Stomach smooth muscle (tissue), 2 donors: ENCODE measurements at regions not wholly inside any gene's neighbourhood (a gene's known extent, or its start where the extent isn't known, plus 50 kb on each side); places are given as distances from the start of the nearest gene placed in this dataset.
"Not testable (repeated sequence)": the region's sequence is repeated elsewhere in the genome, so short reads cannot be mapped to it uniquely, and the experiment has no call there.

Experiments
- H3K27ac ChIP-seq: one replicate; pipeline ENCODE4 v1.7.0; 2013; ENCODE audit warnings: mild to moderate bottlenecking, low read length, inconsistent platforms
- H3K27me3 ChIP-seq, 2 donors: one replicate each; pipeline ENCODE4 v1.7.0; 2013; ENCODE audit warnings: low read length in 2 of 2; ENCODE audit not compliant: insufficient read depth in 2 of 2, control insufficient read depth in 1 of 2
- H3K36me3 ChIP-seq, 2 donors: one replicate each; pipeline ENCODE4 v1.7.0; 2013; ENCODE audit warnings: low read length in 2 of 2; ENCODE audit not compliant: control insufficient read depth in 2 of 2, insufficient read depth in 2 of 2
- H3K4me1 ChIP-seq: one replicate; pipeline ENCODE4 v1.7.0; 2013; ENCODE audit warnings: low read length; ENCODE audit not compliant: control insufficient read depth, insufficient read depth
- H3K4me3 ChIP-seq, 2 donors: one replicate each; pipeline ENCODE4 v1.7.0; 2013; ENCODE audit warnings: low read length in 2 of 2
- H3K9ac ChIP-seq, 2 donors: one replicate each; pipeline ENCODE4 v1.7.0; 2013; ENCODE audit warnings: low read length in 2 of 2, mild to moderate bottlenecking in 1 of 2
- H3K9me3 ChIP-seq, 2 donors: one replicate each; pipeline ENCODE4 v1.7.0; 2013; ENCODE audit warnings: low read length in 2 of 2; ENCODE audit not compliant: control insufficient read depth in 2 of 2
- donor health status: healthy.
- donor health status: Pancreatic carcinoma.

DNA sequence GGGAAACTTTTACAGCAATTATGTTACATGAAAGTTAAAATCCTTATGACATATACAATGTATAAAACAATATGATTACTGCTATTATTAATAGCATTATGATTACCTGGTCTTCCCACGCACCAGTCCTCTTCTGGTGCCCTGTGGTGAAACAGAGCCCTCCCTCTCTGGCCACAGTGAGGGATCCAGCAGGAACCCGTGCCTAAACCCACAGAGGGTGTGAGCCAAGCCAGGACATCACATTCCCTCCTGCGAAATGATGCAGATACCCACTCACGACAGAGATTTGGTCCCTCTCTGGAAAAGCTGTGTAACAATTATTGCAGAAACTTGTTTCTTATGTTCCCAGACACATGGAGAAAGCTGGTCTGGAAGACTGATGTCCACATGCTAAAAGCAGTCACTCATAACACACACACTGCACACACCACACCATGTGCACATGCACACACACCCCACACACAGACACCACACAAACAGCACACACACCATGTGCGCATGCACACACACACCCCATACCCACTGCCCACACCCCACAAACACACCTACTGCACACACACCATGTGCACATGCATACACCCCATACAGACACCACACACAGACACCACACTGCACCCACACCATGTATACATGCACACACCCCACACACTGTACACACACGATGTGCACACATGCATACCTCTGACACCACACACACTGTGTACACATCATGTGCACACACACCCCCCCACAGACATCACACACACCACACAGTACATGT is 1462.2 kb downstream of the FOXD4L5 start:
- H3K9me3 ChIP-seq, H3K9ac ChIP-seq, H3K27ac ChIP-seq, H3K27me3 ChIP-seq, H3K36me3 ChIP-seq, H3K4me3 ChIP-seq, H3K4me1 ChIP-seq: not testable (repeated sequence)

DNA sequence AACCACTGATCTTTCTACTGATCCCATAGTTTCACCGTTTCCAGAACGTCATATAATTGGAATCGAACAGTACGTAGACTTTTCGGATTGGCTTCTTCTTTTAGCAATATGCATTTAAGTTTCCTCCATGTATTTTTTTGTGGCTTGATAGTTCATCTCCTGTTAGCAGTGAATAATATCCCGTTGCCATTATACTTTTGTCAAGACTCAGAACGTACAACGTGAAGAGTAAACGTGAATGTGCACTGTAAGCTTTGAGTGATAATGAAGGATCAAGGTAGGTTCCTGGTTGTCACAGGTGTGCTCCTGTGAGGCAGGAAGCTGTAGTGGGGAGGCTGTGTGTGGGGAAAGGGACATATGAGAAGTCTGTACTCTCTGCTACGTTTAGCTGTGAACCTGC is 1463.7 kb downstream of the FOXD4L5 start:
- not testable (repeated sequence) for H3K36me3 ChIP-seq, H3K9ac ChIP-seq, H3K9me3 ChIP-seq, H3K27ac ChIP-seq, H3K4me3 ChIP-seq, H3K4me1 ChIP-seq
- H3K27me3 ChIP-seq: peaks cover 18 to 19% of the 10 kb centered on the region in 2 donors

DNA sequence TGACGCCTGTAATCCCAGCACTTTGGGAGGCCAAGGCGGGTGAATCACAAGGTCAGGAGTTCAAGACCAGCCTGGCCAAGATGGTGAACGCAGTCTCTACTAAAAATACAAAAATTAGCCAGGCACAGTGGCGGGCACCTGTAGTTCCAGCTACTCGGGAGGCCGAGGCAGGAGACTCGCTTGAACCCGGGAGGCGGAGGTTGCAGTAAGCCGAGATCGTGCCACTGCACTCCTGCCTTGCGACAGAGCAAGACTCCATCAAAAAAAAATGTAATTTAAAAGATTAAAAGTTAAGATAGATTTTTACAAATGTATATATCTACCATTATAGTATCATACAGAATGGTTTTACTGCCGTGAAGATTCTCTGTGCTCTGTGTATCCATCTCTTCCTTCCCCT is 1464.1 kb downstream of the FOXD4L5 start:
- not testable (repeated sequence) for H3K4me3 ChIP-seq, H3K4me1 ChIP-seq, H3K36me3 ChIP-seq, H3K9ac ChIP-seq, H3K9me3 ChIP-seq, H3K27ac ChIP-seq
- H3K27me3 ChIP-seq: peaks cover 18 to 19% of the 10 kb centered on the region in 2 donors

DNA sequence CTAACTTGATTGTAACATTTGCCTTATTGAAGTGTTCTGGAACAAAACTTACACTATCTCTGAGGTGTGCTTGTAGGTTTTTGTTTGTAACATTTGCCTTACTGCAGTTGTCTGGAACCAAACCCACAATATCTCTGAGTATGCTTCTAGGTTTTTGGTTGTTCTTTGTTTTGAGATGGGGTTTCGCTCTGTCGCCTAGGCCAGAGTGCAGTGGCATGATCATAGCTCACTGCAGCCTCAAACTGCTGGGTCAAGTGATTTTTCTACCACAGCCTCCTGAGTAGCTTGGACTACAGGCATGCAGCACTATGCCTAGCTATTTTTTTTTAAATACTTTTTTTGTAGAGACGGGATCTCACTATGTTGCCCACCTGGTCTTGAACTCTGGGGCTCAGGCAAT is 1464.6 kb downstream of the FOXD4L5 start:
- H3K9ac ChIP-seq, H3K9me3 ChIP-seq, H3K4me3 ChIP-seq, H3K27ac ChIP-seq, H3K36me3 ChIP-seq, H3K4me1 ChIP-seq: not testable (repeated sequence)
- peaks cover 18 to 19% of the 10 kb centered on the region in 2 donors for H3K27me3 ChIP-seq

DNA sequence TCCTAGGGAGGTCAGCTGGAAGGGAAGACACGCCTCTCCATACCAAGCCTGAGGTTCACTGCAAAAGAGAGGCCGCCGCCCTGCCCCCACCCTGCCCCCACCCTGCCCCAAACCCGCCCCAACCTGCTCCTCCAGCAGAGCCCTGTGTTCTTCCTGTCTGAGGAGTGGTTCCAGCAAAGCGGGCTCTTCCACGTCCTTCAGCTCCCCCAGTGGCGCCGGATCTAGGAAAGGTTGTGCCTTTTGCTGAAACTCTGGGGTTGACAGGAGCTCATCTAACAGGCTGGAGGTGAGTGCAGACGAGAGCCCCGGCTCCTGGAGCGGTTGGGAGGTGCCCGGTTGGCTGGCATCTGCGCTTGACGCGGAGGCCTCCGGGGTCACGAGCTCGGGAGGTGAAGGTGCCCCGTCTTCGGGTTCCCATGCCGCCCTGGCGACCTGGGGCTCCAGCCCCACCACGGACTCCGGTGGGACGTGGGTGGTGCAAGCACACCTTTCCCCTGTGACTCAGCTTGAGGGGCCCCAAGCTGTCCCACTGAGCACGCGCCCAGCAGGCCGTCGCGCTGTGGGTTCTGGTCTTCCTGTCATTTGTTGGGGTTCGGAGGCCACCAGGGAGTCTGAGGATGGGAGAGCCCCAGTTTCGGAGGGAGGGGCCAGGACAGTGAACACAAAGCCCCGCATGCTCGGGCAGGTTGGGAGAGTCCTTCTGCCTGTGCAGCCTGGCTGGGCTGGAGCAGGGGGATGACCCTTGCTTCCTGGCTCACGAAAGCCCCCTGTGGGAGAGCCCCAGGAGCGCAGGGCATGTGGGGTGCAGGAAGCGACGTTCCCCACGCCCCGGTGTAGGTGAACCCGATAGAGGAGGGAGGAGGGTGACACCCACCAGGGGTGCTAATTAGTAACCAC is 1467.1 kb downstream of the FOXD4L5 start:
- Histone ChIP-seq H3K36me3 (no peaks in the 10 kb centered on the region), H3K27me3 (peaks cover 15 to 18% of the 10 kb centered on the region in 2 donors), H3K4me1 (peaks cover 4% of the 10 kb centered on the region), H3K9me3 (peaks cover 0 to 4% of the 10 kb centered on the region in 2 donors), H3K9ac (no peak overlapping the region), H3K4me3 (peak overlapping the region; percentile 49 to 55), H3K27ac (no peak overlapping the region)

DNA sequence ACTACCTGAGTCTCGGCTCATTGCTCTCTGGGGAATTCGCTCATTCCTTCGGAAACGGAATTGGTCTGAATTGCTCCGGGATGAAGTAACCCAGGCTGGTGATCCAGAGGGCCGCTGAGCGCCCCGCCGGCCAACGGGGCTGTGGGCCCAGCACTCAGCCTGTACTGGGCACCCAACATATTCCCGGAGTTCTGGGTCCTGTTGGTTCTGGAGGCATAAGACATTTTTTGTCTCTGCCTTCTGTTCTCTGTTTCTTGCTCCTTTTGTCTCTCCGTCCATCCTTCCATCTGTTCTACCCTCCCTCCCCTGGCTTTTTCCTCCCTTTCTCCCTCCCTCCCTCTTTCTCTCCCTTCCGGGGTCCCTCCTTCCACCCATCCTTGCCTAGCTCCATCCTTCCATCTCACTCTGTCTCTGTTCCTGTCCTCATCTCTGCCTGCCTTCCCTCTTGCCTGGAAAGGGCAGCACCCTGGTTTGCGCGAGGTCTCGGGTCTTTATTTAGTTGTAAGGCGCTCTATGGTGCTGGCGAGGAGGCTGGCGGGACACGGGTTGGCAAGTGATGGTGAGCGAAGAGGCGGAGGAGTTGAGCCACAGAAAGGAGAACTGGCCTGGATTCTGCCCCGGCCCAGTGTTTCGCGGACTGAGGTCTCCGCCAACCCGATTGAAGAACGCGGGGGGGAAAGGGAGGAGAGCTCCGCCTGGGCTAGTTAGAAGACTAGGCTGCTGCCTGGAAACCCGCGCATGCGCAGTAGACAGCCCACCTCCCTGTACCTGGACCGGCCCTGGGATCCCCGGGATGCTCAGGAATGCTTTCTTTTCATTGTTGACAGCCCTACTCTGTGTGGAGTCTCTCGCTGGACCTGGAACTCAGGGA is 1468.0 kb downstream of the FOXD4L5 start:
- peaks cover 4% of the 10 kb centered on the region for H3K4me1 ChIP-seq
- no peak overlapping the region for H3K9ac ChIP-seq
- no peak overlapping the region for H3K27ac ChIP-seq
- peak overlapping the region; percentile 49 to 55 for H3K4me3 ChIP-seq
- H3K36me3 ChIP-seq: no peaks in the 10 kb centered on the region
- H3K9me3 ChIP-seq: peaks cover 0 to 4% of the 10 kb centered on the region in 2 donors
- H3K27me3 ChIP-seq: peaks cover 15 to 18% of the 10 kb centered on the region in 2 donors

DNA sequence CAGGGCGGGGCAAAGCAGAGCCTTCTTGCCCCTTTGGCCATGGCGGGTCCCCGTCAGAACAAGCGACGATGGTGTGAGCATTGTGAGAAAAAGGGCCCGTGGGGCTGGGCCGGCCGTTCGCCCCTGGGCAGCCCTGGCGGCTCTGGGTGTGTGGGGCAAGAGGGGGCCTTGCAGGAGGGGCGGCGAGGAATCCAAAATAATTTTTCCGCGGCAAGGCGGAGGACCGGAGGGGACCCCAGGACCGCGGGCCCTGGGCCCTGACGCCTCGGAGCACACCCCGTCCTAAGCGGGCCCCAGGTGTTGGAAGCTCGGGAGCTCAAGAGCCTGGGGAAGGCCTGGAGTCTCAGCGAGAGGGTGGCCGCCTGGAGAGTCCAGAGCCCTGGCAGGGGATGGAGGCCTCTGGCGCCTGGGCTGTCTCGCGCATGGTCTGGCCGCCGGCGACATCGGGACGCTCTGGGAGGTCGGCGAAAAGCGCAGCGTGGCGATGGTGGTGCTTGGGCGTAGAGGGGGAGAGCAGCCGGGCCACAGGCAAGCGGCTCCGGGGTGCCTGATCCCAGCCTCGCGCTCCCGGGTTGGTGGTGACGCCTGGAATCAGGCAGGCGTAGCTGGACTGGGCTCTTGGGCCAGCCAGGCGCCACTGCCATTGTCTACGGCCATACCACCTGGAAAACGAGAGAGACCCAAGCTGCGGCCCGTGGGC is 1469.9 kb downstream of the FOXD4L5 start:
- H3K27me3 ChIP-seq: peaks cover 15 to 18% of the 10 kb centered on the region in 2 donors
- not testable (repeated sequence) for H3K9ac ChIP-seq, H3K9me3 ChIP-seq, H3K4me3 ChIP-seq, H3K27ac ChIP-seq, H3K36me3 ChIP-seq, H3K4me1 ChIP-seq

DNA sequence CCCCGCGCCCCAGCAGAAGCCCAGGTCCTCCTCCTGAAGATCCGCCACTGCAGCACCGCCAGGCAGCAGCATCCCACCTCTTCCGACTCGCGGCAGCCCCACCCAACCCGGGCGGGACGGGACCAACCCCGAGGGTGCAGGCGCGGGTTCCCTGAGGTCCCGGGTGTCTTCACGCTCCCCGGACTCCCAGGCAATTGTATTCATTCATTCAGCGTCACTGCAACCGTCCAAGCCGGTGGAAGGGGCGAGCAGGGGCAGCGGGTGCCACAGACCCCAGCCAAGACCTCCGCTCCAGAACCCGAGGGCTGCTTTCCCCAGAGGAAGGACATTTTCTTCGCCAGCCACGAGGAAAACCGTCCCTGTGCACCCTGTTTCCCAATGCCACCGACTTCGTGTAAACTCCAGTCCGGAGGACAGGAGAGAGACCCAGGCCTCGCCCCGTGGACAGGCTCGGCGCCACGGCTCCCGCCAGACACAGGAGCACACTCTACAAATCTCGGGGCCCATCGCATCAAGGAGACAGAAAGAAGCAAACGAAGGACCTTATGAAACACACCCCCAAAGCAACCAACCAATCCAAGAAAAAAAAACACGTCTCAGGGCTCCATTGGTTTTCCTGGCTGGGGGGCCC is 1471.5 kb downstream of the FOXD4L5 start:
- H3K27ac ChIP-seq, H3K9ac ChIP-seq, H3K9me3 ChIP-seq, H3K4me1 ChIP-seq, H3K36me3 ChIP-seq, H3K4me3 ChIP-seq: not testable (repeated sequence)
- peaks cover 15 to 18% of the 10 kb centered on the region in 2 donors for H3K27me3 ChIP-seq

DNA sequence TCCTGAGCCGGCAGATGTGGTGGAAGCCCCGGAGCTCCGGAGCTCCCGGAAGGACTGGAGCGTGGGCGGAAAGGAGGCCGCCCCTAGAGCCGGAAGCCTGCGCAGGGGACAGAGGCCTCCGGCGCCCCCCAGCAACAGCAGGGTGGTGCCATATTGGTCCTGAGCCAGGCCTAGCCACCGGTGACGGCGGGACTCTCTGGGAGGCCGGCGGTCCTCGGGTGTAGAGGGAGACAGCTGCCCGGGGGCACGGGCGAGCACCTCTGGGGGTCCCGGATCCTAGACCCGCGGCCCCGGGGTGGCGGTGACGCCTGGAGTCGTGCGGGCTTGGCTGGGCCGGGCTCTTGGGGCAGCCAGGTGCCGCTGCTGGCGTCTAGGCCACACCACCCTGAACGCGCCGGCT is 1472.2 kb downstream of the FOXD4L5 start:
- not testable (repeated sequence) for H3K9me3 ChIP-seq, H3K4me3 ChIP-seq, H3K9ac ChIP-seq, H3K27ac ChIP-seq, H3K36me3 ChIP-seq, H3K4me1 ChIP-seq
- H3K27me3 ChIP-seq: peaks cover 11 to 13% of the 10 kb centered on the region in 2 donors

DNA sequence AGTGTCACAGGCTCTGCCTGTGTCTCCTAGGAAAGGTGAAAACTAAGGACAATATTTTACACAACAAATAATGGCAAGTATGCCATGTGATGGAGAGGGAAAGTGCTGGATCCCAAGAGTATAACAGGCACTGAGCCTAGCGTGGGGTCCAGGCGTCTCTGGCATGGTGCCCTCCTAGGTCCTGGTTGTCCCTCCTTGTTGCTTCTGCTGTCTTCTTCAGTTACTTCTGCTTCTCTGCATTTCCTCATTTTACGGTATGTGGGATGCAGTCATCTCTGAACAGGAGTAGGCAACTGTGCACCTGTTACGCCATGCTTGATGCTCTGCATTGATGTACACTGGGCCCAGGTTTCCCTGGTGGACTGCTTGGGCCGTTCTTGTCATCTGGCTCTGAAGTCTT is 1480.8 kb downstream of the FOXD4L5 start:
- not testable (repeated sequence) for H3K4me3 ChIP-seq, H3K27ac ChIP-seq, H3K36me3 ChIP-seq, H3K27me3 ChIP-seq, H3K9me3 ChIP-seq, H3K9ac ChIP-seq, H3K4me1 ChIP-seq
